ENCODE measurements at regions not wholly inside any gene's neighbourhood (a gene's known extent, or its start where the extent isn't known, plus 50 kb on each side); places are given as distances from the start of the nearest gene placed in this dataset.

- Histone ChIP-seq H3K36me3 (no peaks in the 10 kb centered on the region), H3K4me3 (no peak overlapping the region), H3K9me3 (no peaks in the 10 kb centered on the region), H3K4me1 (no peaks in the 10 kb centered on the region), H3K27ac (no peak overlapping the region), H3K27me3 (no peaks in the 10 kb centered on the region)
- no peak for DNase-seq
- TF ChIP-seq POLR2A (IDR thresholded peaks at IDR 0.05) (no peak), CTCF (IDR thresholded peaks at IDR 0.05) (no peak)
These were observed 192.3 kb upstream of the ADGRL4 start for GRCh38 chr1:79198832-79199231.

GRCh38 chr1:79197421-79197820 lies 190.9 kb upstream of the ADGRL4 start:
- no peak for TF ChIP-seq CTCF (IDR thresholded peaks at IDR 0.05)
- TF ChIP-seq POLR2A (IDR thresholded peaks at IDR 0.05): no peak
- Histone ChIP-seq H3K36me3 (no peaks in the 10 kb centered on the region), H3K27ac (no peak overlapping the region), H3K4me1 (no peaks in the 10 kb centered on the region), H3K9me3 (no peaks in the 10 kb centered on the region), H3K27me3 (no peaks in the 10 kb centered on the region), H3K4me3 (no peak overlapping the region)
- no peak for DNase-seq

GRCh38 chr1:79196211-79196610 lies 189.7 kb upstream of the ADGRL4 start:
- TF ChIP-seq POLR2A (IDR thresholded peaks at IDR 0.05) (no peak), CTCF (IDR thresholded peaks at IDR 0.05) (no peak)
- no peaks in the 10 kb centered on the region for H3K36me3 ChIP-seq
- no peak overlapping the region for H3K4me3 ChIP-seq
- no peaks in the 10 kb centered on the region for H3K27me3 ChIP-seq
- H3K27ac ChIP-seq: no peak overlapping the region
- no peaks in the 10 kb centered on the region for H3K9me3 ChIP-seq
- DNase-seq: no peak
- H3K4me1 ChIP-seq: no peaks in the 10 kb centered on the region

- no peak for TF ChIP-seq POLR2A (IDR thresholded peaks at IDR 0.05)
- TF ChIP-seq CTCF (IDR thresholded peaks at IDR 0.05): no peak
- H3K4me3 ChIP-seq: no peak overlapping the region
- H3K4me1 ChIP-seq: no peaks in the 10 kb centered on the region
- no peak for DNase-seq
- no peaks in the 10 kb centered on the region for H3K36me3 ChIP-seq
- H3K27ac ChIP-seq: no peak overlapping the region
- H3K27me3 ChIP-seq: no peaks in the 10 kb centered on the region
- H3K9me3 ChIP-seq: no peaks in the 10 kb centered on the region
These were observed 186.9 kb upstream of the ADGRL4 start for GRCh38 chr1:79193211-79194079.

- H3K27ac ChIP-seq: no peak overlapping the region
- no peak for DNase-seq
- no peak overlapping the region for H3K4me3 ChIP-seq
- H3K4me1 ChIP-seq: no peaks in the 10 kb centered on the region
- H3K27me3 ChIP-seq: no peaks in the 10 kb centered on the region
- no peaks in the 10 kb centered on the region for H3K36me3 ChIP-seq
- no peaks in the 10 kb centered on the region for H3K9me3 ChIP-seq
- no peak for TF ChIP-seq CTCF (IDR thresholded peaks at IDR 0.05)
- no peak for TF ChIP-seq POLR2A (IDR thresholded peaks at IDR 0.05)
These were observed 183.5 kb upstream of the ADGRL4 start for GRCh38 chr1:79190074-79190473.
